ENCODE measurements at regions not wholly inside any gene's neighbourhood (a gene's known extent, or its start where the extent isn't known, plus 50 kb on each side); places are given as distances from the start of the nearest gene placed in this dataset.
"Not testable (repeated sequence)": the region's sequence is repeated elsewhere in the genome, so short reads cannot be mapped to it uniquely, and the experiment has no call there.

- DNase-seq (ENCODE audit: low read depth, low spot score) = no peak
These were observed 234.3 kb upstream of the ACVR2A start for GRCh38 chr2:147610496-147611040.

DNA sequence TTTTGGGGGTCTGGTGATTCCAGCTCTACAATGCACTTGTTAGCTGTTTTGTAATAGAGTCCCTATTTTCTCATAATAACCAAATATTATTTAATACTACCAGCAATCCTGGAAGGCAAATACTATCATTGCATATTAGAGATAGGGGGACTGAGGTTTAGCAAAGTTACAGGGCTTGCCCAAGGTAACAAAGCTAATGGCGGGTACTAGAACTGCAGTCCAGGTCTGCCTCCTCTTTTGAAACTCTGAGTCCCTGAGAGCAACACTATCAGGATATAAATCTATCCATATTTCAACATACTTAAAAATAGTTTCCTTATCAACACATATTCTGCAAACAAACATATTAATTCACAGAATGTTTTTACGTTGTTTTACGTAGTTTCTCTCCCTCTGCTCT, 235.5 kb upstream of the ACVR2A start:
- no peak for DNase-seq (ENCODE audit: low read depth, low spot score)

DNA sequence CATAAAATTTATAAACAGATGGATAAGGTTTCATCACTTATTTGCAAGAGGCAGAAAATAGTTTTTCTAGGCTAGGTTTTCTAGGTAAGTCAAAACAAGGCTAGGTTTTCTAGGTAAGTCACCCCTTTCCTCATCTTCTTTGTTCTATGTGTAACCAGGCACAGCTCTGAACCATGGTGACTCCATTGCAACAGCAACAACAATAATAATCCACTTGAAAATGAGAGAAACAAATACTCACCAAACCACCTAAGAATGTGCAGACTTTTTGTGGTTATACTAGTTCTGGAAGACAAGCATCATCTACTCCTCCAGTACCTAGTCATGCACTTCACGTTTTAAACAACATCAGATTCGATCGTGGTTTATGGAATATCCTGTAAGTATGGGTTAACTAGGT, 237.4 kb upstream of the ACVR2A start:
- DNase-seq (ENCODE audit: low read depth, low spot score) = no peak

- no peak for DNase-seq (ENCODE audit: low read depth, low spot score)
These were observed 241.0 kb upstream of the ACVR2A start for GRCh38 chr2:147603876-147604275.

DNA sequence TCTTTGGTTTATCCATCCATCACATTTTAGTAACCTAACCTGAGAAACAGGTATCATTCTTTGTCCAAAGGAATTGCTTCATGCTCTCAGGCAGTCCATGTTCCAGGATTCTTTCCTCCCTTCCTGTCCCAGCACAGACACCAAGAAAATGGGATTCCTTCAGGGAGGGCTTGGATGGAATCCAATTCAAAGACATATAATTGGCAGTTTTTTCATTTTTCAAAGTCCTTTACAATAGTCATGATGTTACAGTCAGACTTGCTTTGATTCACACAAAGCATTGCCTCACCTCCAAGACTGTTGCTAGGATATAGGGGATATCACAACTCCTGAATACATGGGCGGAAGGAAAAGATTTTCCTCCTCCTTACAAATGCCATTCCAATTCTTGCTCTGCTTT, 241.4 kb upstream of the ACVR2A start:
- no peak for DNase-seq (ENCODE audit: low read depth, low spot score)

DNA sequence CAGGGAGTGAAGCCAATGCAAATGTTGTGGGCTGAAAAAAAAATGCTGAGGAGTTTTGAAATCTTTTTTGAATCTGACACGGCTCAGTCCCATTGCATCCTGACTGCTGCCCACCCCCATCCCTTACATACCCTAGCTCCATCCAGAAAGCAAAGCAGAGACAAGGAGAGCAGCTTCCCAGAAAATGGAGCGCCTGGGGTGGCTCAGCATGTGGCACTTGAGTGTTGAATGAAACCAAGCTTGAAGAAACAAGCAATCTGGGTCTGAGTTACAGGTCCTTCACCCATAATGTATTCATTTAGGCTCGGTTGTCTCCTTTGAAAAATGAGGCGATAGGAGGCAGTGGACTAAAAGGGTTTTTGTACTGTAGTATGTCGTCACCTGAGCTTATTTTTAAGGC, 244.2 kb upstream of the ACVR2A start:
- no peak for DNase-seq (ENCODE audit: low read depth, low spot score)

DNA sequence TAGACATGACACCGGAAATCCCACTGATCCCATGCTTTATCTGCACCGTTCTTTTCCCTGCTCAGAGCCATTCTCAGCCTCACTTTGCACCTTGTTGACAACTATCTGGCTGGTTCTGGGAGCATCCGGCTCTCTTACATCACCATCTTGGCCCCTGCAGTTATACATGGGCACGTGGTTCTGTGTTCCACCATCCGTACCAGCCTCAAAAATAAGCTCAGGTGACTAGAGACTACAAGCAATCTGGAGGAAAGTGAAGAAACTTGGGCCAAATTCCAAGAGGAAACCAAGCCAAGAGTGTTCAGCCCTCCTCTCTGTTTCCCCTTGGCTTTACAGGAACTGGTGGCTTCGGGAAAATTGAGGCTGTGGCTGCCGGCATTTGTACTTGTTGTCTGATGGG, 244.6 kb upstream of the ACVR2A start:
- DNase-seq (ENCODE audit: low read depth, low spot score) = no peak

- no peak for DNase-seq (ENCODE audit: low read depth, low spot score)
These were observed 249.6 kb upstream of the ACVR2A start for GRCh38 chr2:147595200-147595599.

DNA sequence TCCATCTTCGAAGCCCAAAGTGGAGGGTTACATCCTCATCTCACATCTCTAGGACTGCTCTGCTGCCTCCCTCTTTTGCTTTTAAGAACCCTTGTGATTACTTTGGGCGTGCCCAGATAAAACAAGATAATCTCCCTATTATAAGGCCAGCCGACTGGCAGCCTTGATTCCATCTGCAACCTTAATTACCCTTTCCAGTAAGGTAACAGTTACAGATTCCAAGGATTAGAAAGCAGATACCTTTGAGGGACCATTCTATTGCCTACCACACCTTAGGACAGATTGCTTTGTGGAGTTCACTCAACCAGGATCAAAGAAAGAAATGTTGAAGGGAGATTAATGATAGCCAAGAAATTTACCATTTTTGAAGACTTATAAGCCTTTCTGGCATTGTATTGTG, 250.8 kb upstream of the ACVR2A start:
- no peak for DNase-seq (ENCODE audit: low read depth, low spot score)

- DNase-seq (ENCODE audit: low read depth, low spot score) = not testable (repeated sequence)
These were observed 252.0 kb upstream of the ACVR2A start for GRCh38 chr2:147592784-147593183.

GRCh38 chr2:147589127-147589526, 255.7 kb upstream of the ACVR2A start:
- no peak for DNase-seq (ENCODE audit: low read depth, low spot score)

GRCh38 chr2:147588191-147588590, 256.6 kb upstream of the ACVR2A start:
- no peak for DNase-seq (ENCODE audit: low read depth, low spot score)

DNA sequence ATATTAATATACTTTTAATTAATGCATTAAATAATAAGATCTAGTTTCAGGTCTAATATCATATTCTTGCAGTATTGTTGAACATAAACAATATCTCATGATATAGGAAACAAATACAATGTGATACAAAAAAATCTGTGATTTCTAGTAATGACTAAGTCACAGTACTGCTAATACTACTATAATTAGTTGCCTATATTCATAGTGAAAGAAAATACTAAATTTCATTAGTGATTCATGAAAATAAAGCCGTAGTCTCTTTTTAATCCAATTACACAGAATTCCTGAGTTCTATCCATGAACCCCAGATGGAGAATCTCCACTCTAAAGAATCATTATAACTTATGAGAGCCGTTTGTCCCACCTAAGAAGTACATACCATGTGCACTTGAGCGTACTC, 266.3 kb upstream of the ACVR2A start:
- no peak for DNase-seq (ENCODE audit: low read depth, low spot score)

DNA sequence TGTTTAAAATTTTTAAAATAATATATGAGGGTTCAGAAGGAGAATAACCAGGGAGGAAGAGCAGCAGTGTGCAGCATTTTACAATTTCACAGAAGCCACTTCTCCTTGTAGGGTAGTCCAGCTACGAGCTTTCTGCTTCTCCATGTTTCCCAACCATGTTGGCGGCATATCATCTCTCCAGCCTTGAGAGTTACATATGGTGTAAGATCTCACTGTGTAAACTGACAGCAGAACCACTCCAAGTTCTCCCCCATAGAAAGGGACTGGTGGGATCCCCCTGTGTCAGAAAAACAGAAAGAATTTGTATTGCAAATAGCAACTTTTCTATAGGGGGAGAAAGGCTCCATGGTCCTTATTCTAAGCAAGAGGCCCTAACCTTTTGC, 266.8 kb upstream of the ACVR2A start:
- no peak for DNase-seq (ENCODE audit: low read depth, low spot score)

DNA sequence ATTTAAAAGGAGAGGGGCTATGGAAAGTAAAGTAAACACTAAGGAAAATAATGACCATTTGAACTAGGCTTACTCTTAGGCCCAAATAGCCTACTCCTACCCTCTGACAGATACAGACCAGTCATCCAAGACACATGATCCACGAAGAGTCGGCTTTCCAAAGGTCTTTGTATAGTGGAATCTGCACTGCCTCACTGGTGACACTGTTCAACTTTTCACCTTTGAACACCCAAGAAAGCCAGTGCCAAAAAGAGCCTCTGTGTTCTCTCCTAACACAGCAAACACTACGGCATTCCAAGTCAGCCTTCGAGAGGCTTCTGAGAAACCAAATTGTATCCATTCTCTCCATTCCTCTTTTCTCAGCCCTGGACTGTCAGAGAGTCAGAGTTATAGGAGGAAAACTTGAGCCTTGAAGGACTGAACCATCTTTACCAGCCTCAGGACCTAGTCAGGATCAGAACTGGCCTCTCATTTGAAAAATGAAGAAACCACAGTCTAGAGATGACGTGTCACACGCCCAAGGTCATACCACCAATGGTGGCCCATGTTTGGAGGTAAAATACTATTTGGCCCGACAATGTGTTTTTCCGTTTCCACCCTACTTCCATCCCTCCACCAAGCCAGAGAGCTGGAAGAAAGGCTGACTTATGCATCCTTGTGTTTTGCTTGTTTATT, 267.4 kb upstream of the ACVR2A start:
- no peak for DNase-seq (ENCODE audit: low read depth, low spot score)

- DNase-seq (ENCODE audit: low read depth, low spot score) = no peak
These were observed 269.7 kb upstream of the ACVR2A start for GRCh38 chr2:147575106-147575505.

GRCh38 chr2:147572622-147573021, 272.2 kb upstream of the ACVR2A start:
- no peak for DNase-seq (ENCODE audit: low read depth, low spot score)

DNA sequence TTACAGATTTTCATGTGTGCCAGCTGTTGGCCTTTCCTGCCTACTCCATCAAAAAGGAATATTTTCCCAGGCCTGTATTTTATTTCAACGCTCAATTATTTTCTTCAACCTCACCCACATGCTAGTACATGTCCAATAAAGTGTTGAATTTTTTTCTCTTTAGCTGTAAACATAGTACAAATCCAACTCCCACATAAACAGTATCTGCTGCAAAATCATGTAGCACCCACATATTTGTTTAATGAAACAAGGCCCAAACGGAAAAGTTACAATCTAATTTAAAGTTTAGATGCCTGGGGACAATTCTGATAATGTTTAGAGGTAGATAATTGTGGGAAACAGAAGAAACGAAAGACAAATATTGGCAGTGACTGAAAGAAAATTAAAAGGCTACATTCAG, 275.4 kb upstream of the ACVR2A start:
- DNase-seq (ENCODE audit: low read depth, low spot score) = no peak

- no peak for DNase-seq (ENCODE audit: low read depth, low spot score)
These were observed 276.7 kb upstream of the ACVR2A start for GRCh38 chr2:147568109-147568508.

- DNase-seq (ENCODE audit: low read depth, low spot score) = no peak
These were observed 277.7 kb upstream of the ACVR2A start for GRCh38 chr2:147567136-147567535.

GRCh38 chr2:147560810-147561535, 283.9 kb upstream of the ACVR2A start:
- DNase-seq (ENCODE audit: low read depth, low spot score) = no peak

DNA sequence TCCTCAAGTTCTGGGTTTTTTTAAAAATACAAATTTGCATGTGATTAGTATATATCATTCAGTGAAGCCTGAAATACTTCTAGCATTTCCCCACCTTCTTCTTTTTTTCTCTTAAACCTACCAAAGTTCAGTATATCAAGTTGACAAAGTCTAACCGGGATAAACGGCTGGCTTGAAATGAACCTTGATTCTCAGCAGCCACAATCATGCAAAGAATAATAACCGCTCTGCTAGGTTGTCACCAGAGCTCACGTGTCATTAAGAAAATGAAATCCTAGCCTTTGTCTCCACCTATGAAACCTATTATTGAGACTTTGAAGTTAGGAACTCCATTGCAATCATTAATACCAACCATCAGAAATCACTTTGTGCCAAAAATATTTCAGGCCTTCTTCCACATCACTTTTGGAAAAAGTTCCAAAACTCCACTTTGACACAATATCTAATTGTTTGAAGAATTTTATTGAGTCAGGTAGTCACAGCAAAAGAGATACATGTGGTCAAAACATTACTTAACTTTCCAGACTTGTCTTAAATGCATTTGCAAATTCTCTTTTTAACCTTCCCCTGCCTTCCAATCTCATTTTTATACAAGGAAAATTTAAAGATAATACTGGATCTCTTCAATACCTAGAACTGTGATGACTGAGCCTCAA, 285.6 kb upstream of the ACVR2A start:
- DNase-seq (ENCODE audit: low read depth, low spot score) = no peak

- DNase-seq (ENCODE audit: low read depth, low spot score) = no peak
These were observed 286.2 kb upstream of the ACVR2A start for GRCh38 chr2:147558620-147559019.
